Liver (tissue), 8 donors: ENCODE measurements at regions not wholly inside any gene's neighbourhood (a gene's known extent, or its start where the extent isn't known, plus 50 kb on each side); places are given as distances from the start of the nearest gene placed in this dataset.

ENCODE experiments used
- DNase-seq: peaks from one replicate; pipeline ENCODE4 v3.0.0-alpha.2; 2017; ENCODE audit warnings: low spot score
- H3K27ac ChIP-seq, 2 donors: one replicate each; pipeline ENCODE4 v1.7.0; 2013; ENCODE audit warnings: inconsistent platforms in 2 of 2, low read length in 2 of 2, control low read depth in 1 of 2, low read depth in 1 of 2, mild to moderate bottlenecking in 1 of 2
- H3K27me3 ChIP-seq, 4 donors: one replicate each; pipeline versions ENCODE4 v1.6.1 to v1.7.0; 2013; ENCODE audit warnings: low read length in 3 of 4, inconsistent platforms in 1 of 4, mild to moderate bottlenecking in 1 of 4, moderate library complexity in 1 of 4; ENCODE audit not compliant: control insufficient read depth in 4 of 4, insufficient read depth in 4 of 4
- H3K36me3 ChIP-seq, 4 donors: one replicate each; pipeline versions ENCODE4 v1.6.1 to v1.7.0; 2013; ENCODE audit warnings: low read length in 3 of 4, mild to moderate bottlenecking in 3 of 4, low read depth in 1 of 4, moderate library complexity in 1 of 4; ENCODE audit not compliant: control insufficient read depth in 4 of 4, insufficient read depth in 3 of 4
- H3K4me1 ChIP-seq, 4 donors: one replicate each; pipeline versions ENCODE4 v1.6.1 to v1.7.0; 2013; ENCODE audit warnings: low read length in 3 of 4, mild to moderate bottlenecking in 3 of 4, moderate library complexity in 1 of 4; ENCODE audit not compliant: control insufficient read depth in 4 of 4, insufficient read depth in 4 of 4
- H3K4me3 ChIP-seq, 3 donors: one replicate each; pipeline versions ENCODE4 v1.6.1 to v1.7.0; 2013; ENCODE audit warnings: low read length in 3 of 3, control low read depth in 1 of 3, low read depth in 1 of 3, mild to moderate bottlenecking in 1 of 3
- H3K9ac ChIP-seq, 2 donors: one replicate each; pipeline ENCODE4 v1.7.0; 2013; ENCODE audit warnings: low read length in 2 of 2, mild to moderate bottlenecking in 2 of 2, moderate library complexity in 2 of 2, control low read depth in 1 of 2, low read depth in 1 of 2
- H3K9me3 ChIP-seq, 4 donors: one replicate each; pipeline versions ENCODE4 v1.6.1 to v1.7.0; 2013; ENCODE audit warnings: low read length in 3 of 4; ENCODE audit not compliant: control insufficient read depth in 4 of 4
- ATF3 ChIP-seq: IDR thresholded peaks from 2 replicates; pipeline ENCODE4 v1.6.1; 2016; ENCODE audit warnings: antibody characterized with exemption
- CTCF ChIP-seq: fragments of 150-350 bp; IDR thresholded peaks from 2 replicates; pipeline ENCODE4 v1.5.1; 2017; ENCODE audit warnings: improper control_type of control experiment, low read depth, low read length; ENCODE audit not compliant: missing input control
- EGR1 ChIP-seq, 2 donors: IDR thresholded peaks; 2 replicates each; pipeline ENCODE4 v1.6.1; 2016 to 2018; ENCODE audit warnings: antibody characterized with exemption in 2 of 2, low read depth in 2 of 2
- FOXA1 ChIP-seq: IDR thresholded peaks from 2 replicates; pipeline ENCODE4 v1.6.1; 2016; ENCODE audit warnings: antibody characterized with exemption
- FOXA2 ChIP-seq: IDR thresholded peaks from 2 replicates; pipeline ENCODE4 v1.6.1; 2016; ENCODE audit warnings: antibody characterized with exemption
- GABPA ChIP-seq, 2 donors: IDR thresholded peaks in 1 of 2; conservative IDR thresholded peaks in 1 of 2; 2 replicates each; pipeline ENCODE4 v1.6.1; 2016; ENCODE audit warnings: antibody characterized with exemption in 2 of 2, mild to moderate bottlenecking in 1 of 2, moderate library complexity in 1 of 2
- HNF4A ChIP-seq, 2 donors: conservative IDR thresholded peaks; 2 replicates each; pipeline ENCODE4 v1.6.1; 2016; ENCODE audit warnings: antibody characterized with exemption in 2 of 2, mild to moderate bottlenecking in 2 of 2
- HNF4G ChIP-seq: IDR thresholded peaks from 2 replicates; pipeline ENCODE4 v1.6.1; 2016; ENCODE audit warnings: antibody characterized with exemption
- JUND ChIP-seq, 2 donors: IDR thresholded peaks; 2 replicates each; pipeline ENCODE4 v1.6.1; 2016; ENCODE audit warnings: antibody characterized with exemption in 2 of 2
- MAX ChIP-seq: IDR thresholded peaks from 2 replicates; pipeline ENCODE4 v1.6.1; 2016; ENCODE audit warnings: antibody characterized with exemption
- NR2F2 ChIP-seq: IDR thresholded peaks from 2 replicates; pipeline ENCODE4 v1.6.1; 2016; ENCODE audit warnings: antibody characterized with exemption
- RAD21 ChIP-seq, 2 donors: IDR thresholded peaks; 2 replicates each; pipeline ENCODE4 v1.6.1; 2016; ENCODE audit warnings: antibody characterized with exemption in 2 of 2, mild to moderate bottlenecking in 2 of 2
- RXRA ChIP-seq, 2 donors: IDR thresholded peaks; 2 replicates each; pipeline ENCODE4 v1.6.1; 2017 to 2018; ENCODE audit warnings: antibody characterized with exemption in 2 of 2, mild to moderate bottlenecking in 1 of 2
- SP1 ChIP-seq: IDR thresholded peaks from 2 replicates; pipeline ENCODE4 v1.6.1; 2018; ENCODE audit warnings: antibody characterized with exemption, mild to moderate bottlenecking
- YY1 ChIP-seq: IDR thresholded peaks from 2 replicates; pipeline ENCODE4 v1.6.1; 2016; ENCODE audit warnings: antibody characterized with exemption, mild to moderate bottlenecking
- WGBS: extraction: QIAGEN DNeasy Blood & Tissue Kit; methylation state at CpG from one replicate; pipeline ENCODE4 v1.1.7; 2013; 5-methylcytosine and 5-hydroxymethylcytosine counted together
- TF ChIP-seq, protein P1 (sequence below): IDR thresholded peaks from 2 replicates; pipeline ENCODE4 v1.6.1; 2016; ENCODE audit warnings: antibody characterized with exemption, mild to moderate bottlenecking
- donor health status: healthy.
- donor health status: healthy.
- donor health status: healthy.
- donor health status: healthy.
- donor health status: healthy.

DNA sequence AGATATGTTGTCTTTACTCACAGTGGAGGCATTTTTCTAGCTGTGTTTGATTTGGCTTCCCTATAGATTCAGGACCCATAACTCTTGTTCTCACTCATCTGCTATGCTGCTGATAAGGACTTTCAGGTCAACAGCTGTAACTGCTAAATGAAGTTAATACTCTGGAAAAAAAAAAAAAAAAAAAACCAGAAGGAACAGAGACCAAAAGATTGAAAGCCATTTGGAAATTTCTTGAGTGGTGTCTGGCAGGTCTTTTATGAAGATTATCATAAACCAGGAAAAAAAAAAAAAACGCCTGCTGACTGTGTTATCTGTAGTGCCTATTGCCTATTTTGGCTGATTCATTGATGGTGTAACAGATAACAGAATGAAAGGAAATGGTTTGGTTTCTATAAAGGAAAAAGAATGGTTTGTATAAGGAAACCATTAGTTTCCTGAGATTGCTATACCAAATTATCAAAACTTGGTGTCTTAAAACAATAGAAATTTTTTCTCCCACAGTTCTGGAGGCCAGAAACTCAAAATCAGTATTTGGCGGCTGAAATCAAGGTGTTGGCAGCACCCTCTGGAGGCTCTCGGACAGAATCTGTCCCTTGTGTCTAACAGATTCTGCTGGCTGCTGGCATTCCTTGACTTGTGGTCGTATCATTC, 60.5 kb upstream of the BET1 start:
- 37% methylated on average over 4 of the region's 4 CpGs for WGBS
- no peak for DNase-seq
- H3K36me3 ChIP-seq = no peaks in the 10 kb centered on the region
- H3K4me1 ChIP-seq = no peaks in the 10 kb centered on the region
- no peak overlapping the region for H3K9ac ChIP-seq
- H3K27ac ChIP-seq = no peak overlapping the region
- TF ChIP-seq ATF3 (no peak), FOXA2 (no peak), EGR1 (IDR thresholded peaks at IDR 0.05; ENCODE audit: low read depth in 2 of 2) (no peak), RAD21 (IDR thresholded peaks at IDR 0.05) (no peak), RXRA (IDR thresholded peaks at IDR 0.05) (no peak)
- no peaks in the 10 kb centered on the region for H3K9me3 ChIP-seq
- H3K27me3 ChIP-seq = peaks cover 0 to 2% (median under 1%) of the 10 kb centered on the region in 4 donors
- H3K4me3 ChIP-seq = no peak overlapping the region

DNA sequence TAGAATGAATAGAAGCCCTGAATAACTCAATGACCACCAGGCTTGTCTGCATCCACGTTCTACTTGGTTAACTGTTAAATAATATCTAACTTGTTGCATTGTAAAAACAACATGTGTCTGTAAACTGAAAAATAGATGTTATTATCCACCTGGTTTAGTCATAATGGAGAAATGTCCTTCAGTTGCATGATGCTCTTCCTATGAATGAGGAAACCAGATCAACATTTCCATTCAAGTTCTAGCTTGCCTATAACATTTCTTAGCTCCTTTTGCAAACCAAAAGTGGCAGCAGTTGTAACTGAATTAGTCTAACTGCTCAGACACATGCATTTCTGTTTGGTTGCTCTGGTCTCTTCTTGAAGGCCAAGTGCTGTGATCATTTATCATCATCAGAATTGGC, 62.9 kb upstream of the BET1 start:
- H3K4me1 ChIP-seq = no peaks in the 10 kb centered on the region

GRCh38 chr7:94067506-94067905, 63.4 kb upstream of the BET1 start:
- Histone ChIP-seq H3K9ac (no peak overlapping the region), H3K9me3 (no peaks in the 10 kb centered on the region), H3K4me1 (no peaks in the 10 kb centered on the region), H3K4me3 (no peak overlapping the region), H3K27me3 (peaks cover 0 to 2% (median 0%) of the 10 kb centered on the region in 4 donors), H3K27ac (no peak overlapping the region), H3K36me3 (no peaks in the 10 kb centered on the region)
- DNase-seq = no peak
- WGBS = 65% methylated on average over 3 of the region's 3 CpGs
- TF ChIP-seq FOXA1 = no peak
- no peak for TF ChIP-seq HNF4G
- TF ChIP-seq MAX = no peak
- no peak for TF ChIP-seq ATF3
- no peak for TF ChIP-seq RAD21 (IDR thresholded peaks at IDR 0.05)
- TF ChIP-seq RXRA (IDR thresholded peaks at IDR 0.05) = no peak
- TF ChIP-seq HNF4A (conservative IDR thresholded peaks at IDR 0.05) = no peak
- no peak for TF ChIP-seq YY1
- TF ChIP-seq, protein P1, sequence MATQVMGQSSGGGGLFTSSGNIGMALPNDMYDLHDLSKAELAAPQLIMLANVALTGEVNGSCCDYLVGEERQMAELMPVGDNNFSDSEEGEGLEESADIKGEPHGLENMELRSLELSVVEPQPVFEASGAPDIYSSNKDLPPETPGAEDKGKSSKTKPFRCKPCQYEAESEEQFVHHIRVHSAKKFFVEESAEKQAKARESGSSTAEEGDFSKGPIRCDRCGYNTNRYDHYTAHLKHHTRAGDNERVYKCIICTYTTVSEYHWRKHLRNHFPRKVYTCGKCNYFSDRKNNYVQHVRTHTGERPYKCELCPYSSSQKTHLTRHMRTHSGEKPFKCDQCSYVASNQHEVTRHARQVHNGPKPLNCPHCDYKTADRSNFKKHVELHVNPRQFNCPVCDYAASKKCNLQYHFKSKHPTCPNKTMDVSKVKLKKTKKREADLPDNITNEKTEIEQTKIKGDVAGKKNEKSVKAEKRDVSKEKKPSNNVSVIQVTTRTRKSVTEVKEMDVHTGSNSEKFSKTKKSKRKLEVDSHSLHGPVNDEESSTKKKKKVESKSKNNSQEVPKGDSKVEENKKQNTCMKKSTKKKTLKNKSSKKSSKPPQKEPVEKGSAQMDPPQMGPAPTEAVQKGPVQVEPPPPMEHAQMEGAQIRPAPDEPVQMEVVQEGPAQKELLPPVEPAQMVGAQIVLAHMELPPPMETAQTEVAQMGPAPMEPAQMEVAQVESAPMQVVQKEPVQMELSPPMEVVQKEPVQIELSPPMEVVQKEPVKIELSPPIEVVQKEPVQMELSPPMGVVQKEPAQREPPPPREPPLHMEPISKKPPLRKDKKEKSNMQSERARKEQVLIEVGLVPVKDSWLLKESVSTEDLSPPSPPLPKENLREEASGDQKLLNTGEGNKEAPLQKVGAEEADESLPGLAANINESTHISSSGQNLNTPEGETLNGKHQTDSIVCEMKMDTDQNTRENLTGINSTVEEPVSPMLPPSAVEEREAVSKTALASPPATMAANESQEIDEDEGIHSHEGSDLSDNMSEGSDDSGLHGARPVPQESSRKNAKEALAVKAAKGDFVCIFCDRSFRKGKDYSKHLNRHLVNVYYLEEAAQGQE = no peak
- no peak for TF ChIP-seq SP1
- TF ChIP-seq GABPA (IDR thresholded peaks at IDR 0.05 in 1 of 2, conservative IDR thresholded peaks at IDR 0.05 in 1 of 2) = no peak
- no peak for TF ChIP-seq JUND (IDR thresholded peaks at IDR 0.05)

More for the DNA sequence above, 62.9 kb upstream of the BET1 start:
- WGBS = 44% methylated on average over 1 of the region's 1 CpG
- H3K36me3 ChIP-seq = no peaks in the 10 kb centered on the region
- no peak overlapping the region for H3K27ac ChIP-seq
- no peak overlapping the region for H3K9ac ChIP-seq
- H3K27me3 ChIP-seq = peaks cover 0 to 2% (median 0%) of the 10 kb centered on the region in 4 donors
- H3K9me3 ChIP-seq = no peaks in the 10 kb centered on the region
- H3K4me3 ChIP-seq = no peak overlapping the region
- DNase-seq = no peak
- TF ChIP-seq CTCF = no peak
- TF ChIP-seq YY1 = no peak
- no peak for TF ChIP-seq HNF4A (conservative IDR thresholded peaks at IDR 0.05)
- no peak for TF ChIP-seq HNF4G
- no peak for TF ChIP-seq FOXA1
- TF ChIP-seq FOXA2 = no peak
- TF ChIP-seq EGR1 (IDR thresholded peaks at IDR 0.05; ENCODE audit: low read depth in 2 of 2) = no peak
- no peak for TF ChIP-seq NR2F2
- no peak for TF ChIP-seq GABPA (IDR thresholded peaks at IDR 0.05 in 1 of 2, conservative IDR thresholded peaks at IDR 0.05 in 1 of 2)
